Neural cell (in vitro differentiated cells): ENCODE measurements at regions not wholly inside any gene's neighbourhood (a gene's known extent, or its start where the extent isn't known, plus 50 kb on each side); places are given as distances from the start of the nearest gene placed in this dataset.

ENCODE experiments used
- H2AFZ ChIP-seq: fragments of 200-600, 300-800 bp; sonication (generic), shearing (Covaris generic); 2 replicates; pipeline ENCODE4 v1.6.0; 2014; ENCODE audit warnings: low read depth, mild to moderate bottlenecking, antibody characterized with exemption, low read length, moderate library complexity
- H3F3A ChIP-seq: fragments of 200-600 bp; shearing (Covaris generic); 2 replicates; pipeline ENCODE4 v1.6.1; 2016; ENCODE audit warnings: mild to moderate bottlenecking, moderate library complexity, mixed read lengths, antibody characterized with exemption, low read length; ENCODE audit not compliant: insufficient read depth, poor library complexity, severe bottlenecking
- H3K27ac ChIP-seq: fragments of 200-600, 300-800 bp; sonication (generic), shearing (Covaris generic); 2 replicates; pipeline ENCODE4 v1.5.1; 2014; ENCODE audit warnings: mild to moderate bottlenecking, low read length, moderate library complexity
- H3K27me3 ChIP-seq: fragments of 300-800, 200-600 bp; sonication (generic), shearing (Covaris generic); 2 replicates; pipeline ENCODE4 v1.6.0; 2014; ENCODE audit warnings: mild to moderate bottlenecking, low read depth, low read length, moderate library complexity; ENCODE audit not compliant: insufficient read depth
- H3K36me3 ChIP-seq: fragments of 300-800, 200-600 bp; sonication (generic), shearing (Covaris generic); 2 replicates; pipeline ENCODE4 v1.5.1; 2014; ENCODE audit warnings: mild to moderate bottlenecking, antibody characterized with exemption, low read length, moderate library complexity; ENCODE audit not compliant: insufficient read depth
- H3K4me2 ChIP-seq: fragments of 300-800, 200-600 bp; sonication (generic), shearing (Covaris generic); 2 replicates; pipeline ENCODE4 v1.6.0; 2014; ENCODE audit warnings: mild to moderate bottlenecking, low read length
- H3K4me3 ChIP-seq: fragments of 300-800, 200-600 bp; sonication (generic), shearing (Covaris generic); 2 replicates; pipeline ENCODE4 v1.5.1; 2014; ENCODE audit warnings: mild to moderate bottlenecking, low read length, moderate library complexity
- H3K79me2 ChIP-seq: fragments of 200-600 bp; shearing (Covaris generic); replicated peaks from 2 replicates; pipeline ENCODE4 v1.6.0; 2014; ENCODE audit warnings: mild to moderate bottlenecking, low read length, moderate library complexity; ENCODE audit not compliant: insufficient read depth
- H3K9ac ChIP-seq: fragments of 300-800, 200-600 bp; sonication (generic), shearing (Covaris generic); 2 replicates; pipeline ENCODE4 v1.6.1; 2016; ENCODE audit warnings: mild to moderate bottlenecking, low read length, mixed read lengths
- H3K9me2 ChIP-seq: fragments of 200-600 bp; shearing (Covaris generic); 2 replicates; pipeline ENCODE4 v1.6.1; 2016; ENCODE audit warnings: mild to moderate bottlenecking, low read length, mixed read lengths; ENCODE audit not compliant: insufficient read depth
- H3K9me3 ChIP-seq: fragments of 200-600, 300-800 bp; sonication (generic), shearing (Covaris generic); 2 replicates; pipeline ENCODE4 v1.6.1; 2016; ENCODE audit warnings: mild to moderate bottlenecking, mixed run types, low read length, moderate library complexity, mixed read lengths
- H4K20me1 ChIP-seq: fragments of 200-600 bp; shearing (Covaris generic); 2 replicates; pipeline ENCODE4 v1.6.1; 2016; ENCODE audit warnings: mild to moderate bottlenecking, mixed run types; ENCODE audit not compliant: insufficient read depth
- EP300 ChIP-seq: fragments of 450-650 bp; conservative IDR thresholded peaks from 2 replicates; pipeline ENCODE4 v1.6.1; 2014; ENCODE audit warnings: antibody characterized with exemption, mild to moderate bottlenecking, moderate library complexity; ENCODE audit not compliant: poor library complexity, severe bottlenecking
- EZH2 ChIP-seq: fragments of 200-600, 300-800 bp; shearing (Covaris generic), sonication (generic); IDR thresholded peaks from 2 replicates; pipeline ENCODE4 v1.6.1; 2014; ENCODE audit warnings: antibody characterized with exemption, low read length, borderline replicate concordance, mild to moderate bottlenecking; ENCODE audit not compliant: insufficient read depth, poor library complexity, severe bottlenecking
- MXI1 ChIP-seq: fragments of 450-650 bp; conservative IDR thresholded peaks from 2 replicates; pipeline ENCODE4 v1.6.1; 2014; ENCODE audit warnings: antibody characterized with exemption, mild to moderate bottlenecking; ENCODE audit not compliant: poor library complexity, severe bottlenecking
- POLR2AphosphoS5 ChIP-seq: IDR thresholded peaks from 2 replicates; pipeline ENCODE4 v1.6.1; 2012
- RAD21 ChIP-seq: fragments of 450-650 bp; conservative IDR thresholded peaks from 2 replicates; pipeline ENCODE4 v1.6.1; 2014; ENCODE audit warnings: antibody characterized with exemption, mild to moderate bottlenecking, moderate library complexity
- SMC3 ChIP-seq: fragments of 450-650 bp; conservative IDR thresholded peaks from 2 replicates; pipeline ENCODE4 v1.6.1; 2014; ENCODE audit warnings: antibody characterized with exemption, mild to moderate bottlenecking, moderate library complexity; ENCODE audit not compliant: poor library complexity
- TAF1 ChIP-seq: IDR thresholded peaks from 2 replicates; pipeline ENCODE4 v1.6.1; 2012; ENCODE audit warnings: low read depth
- TF ChIP-seq, protein P1 (sequence below): fragments of 450-650 bp; IDR thresholded peaks from 2 replicates; pipeline ENCODE4 v1.5.1; 2014; ENCODE audit warnings: antibody characterized with exemption, mild to moderate bottlenecking, moderate library complexity; ENCODE audit not compliant: poor library complexity, severe bottlenecking
- TF ChIP-seq, protein P2 (sequence below): IDR thresholded peaks from 2 replicates; pipeline ENCODE4 v1.6.1; 2012; ENCODE audit warnings: borderline replicate concordance

DNA sequence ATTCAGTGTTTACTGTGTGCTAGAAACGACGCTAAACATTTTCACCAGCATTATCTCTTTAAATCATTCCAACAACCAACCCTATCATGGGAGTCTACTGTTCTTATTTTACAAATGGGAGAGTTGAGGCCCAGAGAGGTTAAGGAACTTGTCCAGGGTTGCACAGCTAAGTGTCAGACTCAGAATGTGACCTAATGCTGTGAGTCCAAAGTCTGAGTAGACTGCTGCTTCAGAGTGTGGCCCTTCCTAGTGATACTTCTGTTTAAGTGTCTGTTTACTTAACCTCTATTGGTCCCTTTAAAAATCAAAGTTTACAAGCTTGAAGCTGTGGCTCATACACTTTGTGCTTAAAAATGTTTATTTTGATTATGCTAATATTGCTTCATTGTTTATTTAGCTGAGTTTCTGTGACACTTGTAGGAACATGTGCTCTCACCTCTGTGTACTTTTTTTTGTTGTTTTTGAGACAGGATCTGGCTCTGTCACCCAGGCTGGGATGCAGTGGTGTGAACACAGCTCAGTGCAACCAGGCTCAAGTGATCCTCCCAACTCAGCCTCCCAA, 84.4 kb upstream of the SYPL1 start:
- H3K36me3 ChIP-seq = no peaks in the 10 kb centered on the region
- H3F3A ChIP-seq = no peaks in the 10 kb centered on the region
- no peak overlapping the region for H3K27ac ChIP-seq
- no peak overlapping the region for H3K9ac ChIP-seq
- no peaks in the 10 kb centered on the region for H4K20me1 ChIP-seq
- H3K79me2 ChIP-seq = no peaks in the 10 kb centered on the region
- no peaks in the 10 kb centered on the region for H3K9me3 ChIP-seq
- TF ChIP-seq EZH2 = no peak
- no peak for TF ChIP-seq SMC3
- no peak for TF ChIP-seq RAD21
- TF ChIP-seq, protein P1, sequence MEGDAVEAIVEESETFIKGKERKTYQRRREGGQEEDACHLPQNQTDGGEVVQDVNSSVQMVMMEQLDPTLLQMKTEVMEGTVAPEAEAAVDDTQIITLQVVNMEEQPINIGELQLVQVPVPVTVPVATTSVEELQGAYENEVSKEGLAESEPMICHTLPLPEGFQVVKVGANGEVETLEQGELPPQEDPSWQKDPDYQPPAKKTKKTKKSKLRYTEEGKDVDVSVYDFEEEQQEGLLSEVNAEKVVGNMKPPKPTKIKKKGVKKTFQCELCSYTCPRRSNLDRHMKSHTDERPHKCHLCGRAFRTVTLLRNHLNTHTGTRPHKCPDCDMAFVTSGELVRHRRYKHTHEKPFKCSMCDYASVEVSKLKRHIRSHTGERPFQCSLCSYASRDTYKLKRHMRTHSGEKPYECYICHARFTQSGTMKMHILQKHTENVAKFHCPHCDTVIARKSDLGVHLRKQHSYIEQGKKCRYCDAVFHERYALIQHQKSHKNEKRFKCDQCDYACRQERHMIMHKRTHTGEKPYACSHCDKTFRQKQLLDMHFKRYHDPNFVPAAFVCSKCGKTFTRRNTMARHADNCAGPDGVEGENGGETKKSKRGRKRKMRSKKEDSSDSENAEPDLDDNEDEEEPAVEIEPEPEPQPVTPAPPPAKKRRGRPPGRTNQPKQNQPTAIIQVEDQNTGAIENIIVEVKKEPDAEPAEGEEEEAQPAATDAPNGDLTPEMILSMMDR = no peak
- TF ChIP-seq POLR2AphosphoS5 = no peak
- no peak for TF ChIP-seq MXI1
- no peak for TF ChIP-seq EP300
- no peak for TF ChIP-seq TAF1
- TF ChIP-seq, protein P2, sequence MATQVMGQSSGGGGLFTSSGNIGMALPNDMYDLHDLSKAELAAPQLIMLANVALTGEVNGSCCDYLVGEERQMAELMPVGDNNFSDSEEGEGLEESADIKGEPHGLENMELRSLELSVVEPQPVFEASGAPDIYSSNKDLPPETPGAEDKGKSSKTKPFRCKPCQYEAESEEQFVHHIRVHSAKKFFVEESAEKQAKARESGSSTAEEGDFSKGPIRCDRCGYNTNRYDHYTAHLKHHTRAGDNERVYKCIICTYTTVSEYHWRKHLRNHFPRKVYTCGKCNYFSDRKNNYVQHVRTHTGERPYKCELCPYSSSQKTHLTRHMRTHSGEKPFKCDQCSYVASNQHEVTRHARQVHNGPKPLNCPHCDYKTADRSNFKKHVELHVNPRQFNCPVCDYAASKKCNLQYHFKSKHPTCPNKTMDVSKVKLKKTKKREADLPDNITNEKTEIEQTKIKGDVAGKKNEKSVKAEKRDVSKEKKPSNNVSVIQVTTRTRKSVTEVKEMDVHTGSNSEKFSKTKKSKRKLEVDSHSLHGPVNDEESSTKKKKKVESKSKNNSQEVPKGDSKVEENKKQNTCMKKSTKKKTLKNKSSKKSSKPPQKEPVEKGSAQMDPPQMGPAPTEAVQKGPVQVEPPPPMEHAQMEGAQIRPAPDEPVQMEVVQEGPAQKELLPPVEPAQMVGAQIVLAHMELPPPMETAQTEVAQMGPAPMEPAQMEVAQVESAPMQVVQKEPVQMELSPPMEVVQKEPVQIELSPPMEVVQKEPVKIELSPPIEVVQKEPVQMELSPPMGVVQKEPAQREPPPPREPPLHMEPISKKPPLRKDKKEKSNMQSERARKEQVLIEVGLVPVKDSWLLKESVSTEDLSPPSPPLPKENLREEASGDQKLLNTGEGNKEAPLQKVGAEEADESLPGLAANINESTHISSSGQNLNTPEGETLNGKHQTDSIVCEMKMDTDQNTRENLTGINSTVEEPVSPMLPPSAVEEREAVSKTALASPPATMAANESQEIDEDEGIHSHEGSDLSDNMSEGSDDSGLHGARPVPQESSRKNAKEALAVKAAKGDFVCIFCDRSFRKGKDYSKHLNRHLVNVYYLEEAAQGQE = no peak
- no peaks in the 10 kb centered on the region for H3K27me3 ChIP-seq
- no peaks in the 10 kb centered on the region for H3K9me2 ChIP-seq
- H3K4me3 ChIP-seq = no peak overlapping the region
- no peak overlapping the region for H2AFZ ChIP-seq
- no peak overlapping the region for H3K4me2 ChIP-seq

DNA sequence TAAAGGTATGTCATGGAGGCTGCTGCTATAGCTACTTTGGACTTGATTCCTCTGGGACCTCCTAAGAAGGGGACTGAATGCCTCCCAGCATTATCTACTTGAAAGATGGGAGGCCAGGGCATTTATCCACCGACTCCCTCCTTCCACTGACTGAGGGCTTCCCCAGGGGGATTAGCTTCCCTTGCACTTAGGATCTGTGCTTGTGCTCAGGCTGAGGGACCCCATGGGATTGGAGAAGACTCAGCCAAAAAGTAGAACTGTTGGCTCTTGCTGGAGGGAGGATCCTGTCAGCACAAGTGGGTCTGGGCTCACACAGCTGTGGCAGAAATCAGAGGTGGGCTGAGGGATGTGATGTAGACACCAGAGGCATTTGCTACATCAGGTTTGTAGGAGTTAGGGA, 81.5 kb upstream of the SYPL1 start:
- Histone ChIP-seq H3K27me3 (no peaks in the 10 kb centered on the region), H3K9me3 (no peaks in the 10 kb centered on the region), H3K9me2 (no peaks in the 10 kb centered on the region), H3K79me2 (no peaks in the 10 kb centered on the region), H4K20me1 (no peaks in the 10 kb centered on the region), H3K36me3 (no peaks in the 10 kb centered on the region), H3F3A (no peaks in the 10 kb centered on the region), H3K4me3 (no peak overlapping the region), H3K9ac (no peak overlapping the region), H2AFZ (no peak overlapping the region), H3K27ac (no peak overlapping the region), H3K4me2 (no peak overlapping the region)
- TF ChIP-seq EP300 = no peak
